ENCODE measurements at regions not wholly inside any gene's neighbourhood (a gene's known extent, or its start where the extent isn't known, plus 50 kb on each side); places are given as distances from the start of the nearest gene placed in this dataset.
"Not testable (repeated sequence)": the region's sequence is repeated elsewhere in the genome, so short reads cannot be mapped to it uniquely, and the experiment has no call there.

DNA sequence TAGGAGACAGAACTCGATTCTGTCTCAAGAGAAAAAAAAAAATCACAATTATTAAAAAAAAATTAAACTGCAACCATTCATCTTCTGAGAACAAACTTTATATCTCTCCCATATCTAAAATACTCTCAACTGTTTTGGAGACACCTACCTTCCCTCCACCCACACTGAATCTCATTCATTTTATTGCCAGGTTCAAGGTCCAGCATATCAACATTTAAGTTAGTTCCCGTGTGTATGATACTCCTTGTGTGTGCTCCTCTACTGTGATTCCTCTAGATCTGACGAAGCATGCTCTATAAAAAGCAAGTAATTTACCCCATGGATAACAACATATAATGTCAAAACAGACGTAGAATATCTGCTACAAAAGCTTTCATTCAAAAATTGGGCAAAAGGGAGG, 351.8 kb upstream of the SORCS1 start:
- Histone ChIP-seq H3K36me3 (no peaks in the 10 kb centered on the region), H3K27ac (no peak overlapping the region), H3K9me3 (no peaks in the 10 kb centered on the region), H3K4me1 (ENCODE audit: control insufficient read depth in 1 of 2, low read depth in 2 of 2) (no peaks in the 10 kb centered on the region), H3K27me3 (replicated peaks; ENCODE audit: insufficient read depth) (no peaks in the 10 kb centered on the region), H3K4me3 (no peak overlapping the region)
- ATAC-seq (ENCODE audit: insufficient number of reproducible peaks, low FRiP score, low read depth) (no peak), DNase-seq (ENCODE audit: low spot score) (no peak)
- TF ChIP-seq, protein P1, sequence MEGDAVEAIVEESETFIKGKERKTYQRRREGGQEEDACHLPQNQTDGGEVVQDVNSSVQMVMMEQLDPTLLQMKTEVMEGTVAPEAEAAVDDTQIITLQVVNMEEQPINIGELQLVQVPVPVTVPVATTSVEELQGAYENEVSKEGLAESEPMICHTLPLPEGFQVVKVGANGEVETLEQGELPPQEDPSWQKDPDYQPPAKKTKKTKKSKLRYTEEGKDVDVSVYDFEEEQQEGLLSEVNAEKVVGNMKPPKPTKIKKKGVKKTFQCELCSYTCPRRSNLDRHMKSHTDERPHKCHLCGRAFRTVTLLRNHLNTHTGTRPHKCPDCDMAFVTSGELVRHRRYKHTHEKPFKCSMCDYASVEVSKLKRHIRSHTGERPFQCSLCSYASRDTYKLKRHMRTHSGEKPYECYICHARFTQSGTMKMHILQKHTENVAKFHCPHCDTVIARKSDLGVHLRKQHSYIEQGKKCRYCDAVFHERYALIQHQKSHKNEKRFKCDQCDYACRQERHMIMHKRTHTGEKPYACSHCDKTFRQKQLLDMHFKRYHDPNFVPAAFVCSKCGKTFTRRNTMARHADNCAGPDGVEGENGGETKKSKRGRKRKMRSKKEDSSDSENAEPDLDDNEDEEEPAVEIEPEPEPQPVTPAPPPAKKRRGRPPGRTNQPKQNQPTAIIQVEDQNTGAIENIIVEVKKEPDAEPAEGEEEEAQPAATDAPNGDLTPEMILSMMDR (IDR thresholded peaks at IDR 0.05): no peak

DNA sequence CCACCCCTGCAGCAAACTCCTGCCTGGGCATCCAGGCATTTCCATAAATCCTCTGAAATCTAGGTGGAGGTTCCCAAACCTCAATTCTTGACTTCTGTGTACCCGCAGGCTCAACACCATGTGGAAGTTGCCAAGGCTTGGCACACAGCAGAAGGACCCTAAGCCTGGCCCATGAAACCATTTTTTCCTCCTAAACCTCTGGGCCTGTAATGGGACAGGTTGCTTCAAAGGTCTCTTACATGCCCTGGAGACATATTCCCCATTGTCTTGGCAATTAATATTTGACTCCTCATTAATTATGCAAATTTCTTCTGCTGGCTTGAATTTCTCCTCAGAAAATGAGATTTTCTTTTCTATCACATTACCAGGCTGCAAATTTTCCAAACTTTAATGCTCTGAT, 339.5 kb upstream of the SORCS1 start:
- ATAC-seq (ENCODE audit: insufficient number of reproducible peaks, low FRiP score, low read depth); H3K4me1 ChIP-seq (ENCODE audit: control insufficient read depth in 1 of 2, low read depth in 2 of 2); H3K4me3 ChIP-seq; DNase-seq (ENCODE audit: low spot score); H3K36me3 ChIP-seq; H3K9me3 ChIP-seq; H3K27ac ChIP-seq; H3K27me3 ChIP-seq (replicated peaks; ENCODE audit: insufficient read depth): not testable (repeated sequence)

DNA sequence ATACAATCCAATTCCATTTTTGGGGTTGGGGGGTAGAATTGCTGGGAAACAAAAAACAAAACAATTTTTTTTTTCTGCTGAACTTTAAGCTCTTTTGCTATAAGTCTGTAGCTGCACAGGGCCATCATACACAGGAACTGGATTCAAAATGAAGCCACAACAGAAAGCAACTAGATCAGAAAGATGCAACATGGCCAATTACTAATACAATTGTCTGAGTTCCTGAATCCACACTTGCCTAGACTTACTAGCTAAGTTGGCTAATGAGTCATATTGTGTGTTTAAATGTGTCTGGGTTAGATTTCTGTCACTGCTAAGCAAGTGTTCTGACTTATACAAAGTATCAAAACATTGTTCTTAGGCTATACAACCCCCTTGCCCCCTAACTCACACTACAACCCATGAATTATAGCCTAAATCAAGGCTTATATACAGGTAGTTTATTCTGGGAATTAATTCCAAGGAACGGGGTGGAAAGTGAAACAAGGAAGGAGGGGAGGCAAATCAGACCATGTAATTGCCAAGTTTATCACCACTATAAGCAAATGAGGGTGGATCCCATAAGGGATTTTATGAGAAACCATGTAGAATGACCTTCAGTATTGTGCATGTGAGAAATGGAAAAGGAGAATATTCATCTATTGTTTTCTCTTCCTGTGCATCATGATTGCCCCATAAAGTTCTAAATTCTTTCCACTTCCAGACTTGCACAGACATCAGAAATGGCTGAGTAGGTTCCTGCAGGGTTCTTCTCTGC, 337.9 kb upstream of the SORCS1 start:
- DNase-seq (ENCODE audit: low spot score): no peak
- Histone ChIP-seq H3K27me3 (replicated peaks; ENCODE audit: insufficient read depth) (no peaks in the 10 kb centered on the region), H3K9me3 (no peaks in the 10 kb centered on the region), H3K4me1 (ENCODE audit: control insufficient read depth in 1 of 2, low read depth in 2 of 2) (no peaks in the 10 kb centered on the region), H3K27ac (no peak overlapping the region), H3K4me3 (no peak overlapping the region), H3K36me3 (no peaks in the 10 kb centered on the region)
- ATAC-seq (ENCODE audit: insufficient number of reproducible peaks, low FRiP score, low read depth): no peak
- TF ChIP-seq, protein P1 (IDR thresholded peaks at IDR 0.05): no peak

DNA sequence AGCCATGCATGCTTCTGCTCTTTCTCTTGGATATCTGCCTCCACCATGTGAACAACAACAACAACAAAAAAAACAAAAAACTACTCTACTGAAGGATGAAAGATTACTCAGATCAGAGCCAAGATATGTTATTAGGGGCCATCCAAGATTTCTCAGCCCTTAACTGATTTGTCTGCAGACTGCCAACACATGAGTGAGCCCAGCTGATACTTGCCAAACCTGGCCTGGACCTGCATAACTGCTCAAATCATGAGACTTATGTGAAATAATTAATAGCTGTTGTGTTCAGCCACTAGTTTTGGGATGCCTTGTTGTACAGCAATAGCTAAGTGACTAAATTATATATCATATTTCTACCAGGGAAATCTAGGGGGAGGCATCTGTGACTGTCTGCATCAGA, 334.5 kb upstream of the SORCS1 start:
- Histone ChIP-seq H3K4me3 (no peak overlapping the region), H3K4me1 (ENCODE audit: control insufficient read depth in 1 of 2, low read depth in 2 of 2) (no peaks in the 10 kb centered on the region), H3K27ac (no peak overlapping the region), H3K36me3 (no peaks in the 10 kb centered on the region), H3K9me3 (no peaks in the 10 kb centered on the region), H3K27me3 (replicated peaks; ENCODE audit: insufficient read depth) (no peaks in the 10 kb centered on the region)
- DNase-seq (ENCODE audit: low spot score) (no peak), ATAC-seq (ENCODE audit: insufficient number of reproducible peaks, low FRiP score, low read depth) (no peak)
- TF ChIP-seq, protein P1 (IDR thresholded peaks at IDR 0.05): no peak

DNA sequence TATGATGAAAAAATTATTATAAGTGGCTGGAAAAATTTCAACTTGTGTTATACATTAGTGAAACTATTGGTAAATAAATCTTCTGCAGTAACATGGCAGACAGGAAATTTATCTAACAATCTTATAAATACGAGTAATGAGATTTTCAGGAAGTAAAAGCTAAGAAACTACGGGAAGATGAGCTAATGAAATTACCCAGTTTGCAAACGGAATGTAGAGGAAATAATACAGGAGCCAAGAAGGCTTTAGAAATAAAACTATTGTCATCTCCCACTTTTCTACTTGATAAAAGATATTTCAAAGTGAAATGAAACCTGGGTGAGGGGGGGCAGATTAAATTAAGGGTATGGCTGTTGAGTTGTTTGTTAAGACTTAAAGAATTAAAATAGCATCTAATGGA, 332.5 kb upstream of the SORCS1 start:
- DNase-seq (ENCODE audit: low spot score) (no peak), ATAC-seq (ENCODE audit: insufficient number of reproducible peaks, low FRiP score, low read depth) (no peak)
- Histone ChIP-seq H3K9me3 (no peaks in the 10 kb centered on the region), H3K4me3 (no peak overlapping the region), H3K27me3 (replicated peaks; ENCODE audit: insufficient read depth) (no peaks in the 10 kb centered on the region), H3K27ac (no peak overlapping the region), H3K36me3 (no peaks in the 10 kb centered on the region), H3K4me1 (ENCODE audit: control insufficient read depth in 1 of 2, low read depth in 2 of 2) (no peaks in the 10 kb centered on the region)
- TF ChIP-seq, protein P1 (IDR thresholded peaks at IDR 0.05): no peak

DNA sequence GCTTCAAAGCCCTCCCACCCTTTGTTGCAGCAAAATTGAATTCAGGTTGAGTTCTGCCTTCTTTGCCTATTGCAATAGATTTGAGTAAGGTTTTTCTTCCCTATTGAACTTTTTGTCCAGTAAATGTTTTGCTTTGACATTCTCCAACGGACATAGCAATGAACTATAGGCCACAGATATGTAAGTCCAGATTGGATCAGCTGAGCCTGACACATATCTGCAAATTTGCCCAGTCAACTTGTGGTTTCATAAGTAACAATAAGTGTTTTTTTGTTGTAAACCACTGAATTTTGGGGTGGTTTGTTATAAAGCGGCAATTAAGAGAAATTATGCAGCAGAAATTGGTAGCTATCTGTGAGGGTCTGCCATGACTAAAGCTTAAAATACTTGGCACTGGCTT, 332.1 kb upstream of the SORCS1 start:
- H3K27me3 ChIP-seq (replicated peaks; ENCODE audit: insufficient read depth): no peaks in the 10 kb centered on the region
- no peaks in the 10 kb centered on the region for H3K36me3 ChIP-seq
- no peak overlapping the region for H3K27ac ChIP-seq
- ATAC-seq (ENCODE audit: insufficient number of reproducible peaks, low FRiP score, low read depth): no peak
- H3K4me3 ChIP-seq: no peak overlapping the region
- TF ChIP-seq, protein P1 (IDR thresholded peaks at IDR 0.05): no peak
- no peak for DNase-seq (ENCODE audit: low spot score)
- H3K4me1 ChIP-seq (ENCODE audit: control insufficient read depth in 1 of 2, low read depth in 2 of 2): no peaks in the 10 kb centered on the region
- H3K9me3 ChIP-seq: no peaks in the 10 kb centered on the region
